ENCODE measurements at regions not wholly inside any gene's neighbourhood (a gene's known extent, or its start where the extent isn't known, plus 50 kb on each side); places are given as distances from the start of the nearest gene placed in this dataset.
A peak's percentile ranks its signal among the peaks of the same experiment; 100 is the strongest.

DNA sequence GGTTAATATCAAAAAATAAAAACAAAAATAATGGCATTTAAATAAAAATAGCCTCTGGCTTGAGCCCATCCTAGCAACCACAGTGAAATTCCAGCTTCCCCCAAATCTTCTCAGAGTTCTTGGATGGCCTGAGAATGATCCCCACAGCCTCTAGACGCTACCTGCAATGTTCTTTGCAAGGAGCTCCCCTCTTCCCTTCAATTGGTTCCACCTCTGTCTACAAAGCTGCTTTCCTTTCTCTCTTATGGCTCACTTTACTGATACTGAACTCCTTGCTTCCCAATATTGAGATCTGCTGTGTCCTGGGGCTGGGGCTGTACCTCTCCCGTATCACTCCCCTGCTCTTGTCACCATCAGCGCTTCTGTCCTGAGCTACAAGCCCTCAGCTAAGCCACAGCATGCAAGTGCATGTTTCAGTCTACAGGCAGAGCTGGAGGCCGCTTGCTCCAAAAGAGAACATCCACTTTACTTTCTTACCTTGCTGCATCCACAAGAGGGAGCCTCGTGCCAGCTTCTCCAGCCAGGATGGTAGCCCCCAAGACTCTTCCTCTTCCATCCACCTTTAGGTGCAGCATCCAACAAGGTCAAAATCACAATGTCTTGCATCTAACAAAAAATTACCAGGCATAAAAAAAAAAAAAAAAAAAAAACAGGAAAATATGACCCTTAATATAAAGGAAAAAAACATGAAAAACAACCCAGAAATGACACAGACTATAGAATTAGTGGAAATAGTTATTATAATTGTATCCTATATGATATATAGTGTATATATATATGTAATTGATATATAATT, 57.4 kb upstream of the PRSS3 start:
- no peak for TF ChIP-seq POLR2A (IDR thresholded peaks at IDR 0.05)
- TF ChIP-seq, protein P1, sequence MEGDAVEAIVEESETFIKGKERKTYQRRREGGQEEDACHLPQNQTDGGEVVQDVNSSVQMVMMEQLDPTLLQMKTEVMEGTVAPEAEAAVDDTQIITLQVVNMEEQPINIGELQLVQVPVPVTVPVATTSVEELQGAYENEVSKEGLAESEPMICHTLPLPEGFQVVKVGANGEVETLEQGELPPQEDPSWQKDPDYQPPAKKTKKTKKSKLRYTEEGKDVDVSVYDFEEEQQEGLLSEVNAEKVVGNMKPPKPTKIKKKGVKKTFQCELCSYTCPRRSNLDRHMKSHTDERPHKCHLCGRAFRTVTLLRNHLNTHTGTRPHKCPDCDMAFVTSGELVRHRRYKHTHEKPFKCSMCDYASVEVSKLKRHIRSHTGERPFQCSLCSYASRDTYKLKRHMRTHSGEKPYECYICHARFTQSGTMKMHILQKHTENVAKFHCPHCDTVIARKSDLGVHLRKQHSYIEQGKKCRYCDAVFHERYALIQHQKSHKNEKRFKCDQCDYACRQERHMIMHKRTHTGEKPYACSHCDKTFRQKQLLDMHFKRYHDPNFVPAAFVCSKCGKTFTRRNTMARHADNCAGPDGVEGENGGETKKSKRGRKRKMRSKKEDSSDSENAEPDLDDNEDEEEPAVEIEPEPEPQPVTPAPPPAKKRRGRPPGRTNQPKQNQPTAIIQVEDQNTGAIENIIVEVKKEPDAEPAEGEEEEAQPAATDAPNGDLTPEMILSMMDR (IDR thresholded peaks at IDR 0.05), result peak in 1 of 4 experiments; percentile 44
